NT2/D1 (cell line): ENCODE measurements at regions not wholly inside any gene's neighbourhood (a gene's known extent, or its start where the extent isn't known, plus 50 kb on each side); places are given as distances from the start of the nearest gene placed in this dataset.

ENCODE experiments used
- YY1 ChIP-seq: IDR thresholded peaks from 2 replicates; pipeline ENCODE4 v1.6.1; 2011; ENCODE audit not compliant: insufficient read length, insufficient read depth
- ZNF274 ChIP-seq: IDR thresholded peaks from 2 replicates; pipeline ENCODE4 v1.6.1; 2011; ENCODE audit warnings: mild to moderate bottlenecking, low read depth, low read length

DNA sequence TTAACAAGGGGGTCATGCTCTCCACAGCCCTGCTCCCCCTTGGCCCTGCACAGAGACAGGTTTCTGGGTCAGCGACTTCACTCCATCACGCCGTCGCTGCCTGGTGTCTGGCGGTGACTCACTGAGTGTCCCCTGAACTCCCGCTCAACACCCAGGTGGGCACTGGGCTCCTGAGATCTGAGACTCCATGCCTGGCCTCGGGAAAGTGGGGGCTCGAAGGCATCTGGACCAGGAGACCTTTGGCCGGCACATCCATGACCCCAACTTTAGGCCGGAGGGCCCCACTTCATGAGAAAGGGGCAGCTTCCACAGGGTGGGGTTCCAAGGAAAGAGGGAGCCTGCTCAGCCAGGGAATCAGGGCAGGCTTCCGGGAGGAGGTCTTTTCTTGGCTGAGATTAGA lies 79.3 kb upstream of the PRR5 start:
- no peak for TF ChIP-seq YY1
- TF ChIP-seq ZNF274: no peak
